Breast epithelium (tissue), 3 donors: ENCODE measurements at regions not wholly inside any gene's neighbourhood (a gene's known extent, or its start where the extent isn't known, plus 50 kb on each side); places are given as distances from the start of the nearest gene placed in this dataset.

Experiments
- POLR2A ChIP-seq: fragments of 450-650 bp; IDR thresholded peaks from one replicate; pipeline ENCODE4 v1.6.1; 2016; ENCODE audit warnings: antibody characterized with exemption, mild to moderate bottlenecking, moderate library complexity
- TF ChIP-seq, protein P1 (sequence below), 3 donors: fragments of 450-650 bp; IDR thresholded peaks; one replicate each; pipeline ENCODE4 v1.5.1; 2016 to 2017; ENCODE audit warnings: antibody characterized with exemption in 3 of 3, mild to moderate bottlenecking in 3 of 3, moderate library complexity in 3 of 3

DNA sequence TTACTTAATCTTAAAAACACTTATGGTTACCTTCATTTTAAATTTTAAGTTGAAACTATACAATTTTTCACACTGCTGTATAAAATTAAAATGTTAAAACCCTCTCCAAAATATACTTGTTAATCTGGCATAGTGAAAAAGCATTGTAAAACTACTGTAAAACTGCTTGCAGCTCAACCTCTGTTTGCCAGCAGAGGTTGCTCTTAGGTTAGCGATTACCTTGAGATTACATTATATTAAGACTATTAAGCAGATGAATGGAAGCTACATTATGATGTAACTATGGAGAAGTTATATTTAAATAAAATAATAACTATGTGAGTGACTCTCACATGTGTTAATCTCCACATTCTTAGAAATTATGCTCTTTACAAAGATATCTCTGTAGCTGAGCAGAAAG, 143.6 kb upstream of the SLITRK3 start:
- TF ChIP-seq, protein P1, sequence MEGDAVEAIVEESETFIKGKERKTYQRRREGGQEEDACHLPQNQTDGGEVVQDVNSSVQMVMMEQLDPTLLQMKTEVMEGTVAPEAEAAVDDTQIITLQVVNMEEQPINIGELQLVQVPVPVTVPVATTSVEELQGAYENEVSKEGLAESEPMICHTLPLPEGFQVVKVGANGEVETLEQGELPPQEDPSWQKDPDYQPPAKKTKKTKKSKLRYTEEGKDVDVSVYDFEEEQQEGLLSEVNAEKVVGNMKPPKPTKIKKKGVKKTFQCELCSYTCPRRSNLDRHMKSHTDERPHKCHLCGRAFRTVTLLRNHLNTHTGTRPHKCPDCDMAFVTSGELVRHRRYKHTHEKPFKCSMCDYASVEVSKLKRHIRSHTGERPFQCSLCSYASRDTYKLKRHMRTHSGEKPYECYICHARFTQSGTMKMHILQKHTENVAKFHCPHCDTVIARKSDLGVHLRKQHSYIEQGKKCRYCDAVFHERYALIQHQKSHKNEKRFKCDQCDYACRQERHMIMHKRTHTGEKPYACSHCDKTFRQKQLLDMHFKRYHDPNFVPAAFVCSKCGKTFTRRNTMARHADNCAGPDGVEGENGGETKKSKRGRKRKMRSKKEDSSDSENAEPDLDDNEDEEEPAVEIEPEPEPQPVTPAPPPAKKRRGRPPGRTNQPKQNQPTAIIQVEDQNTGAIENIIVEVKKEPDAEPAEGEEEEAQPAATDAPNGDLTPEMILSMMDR (IDR thresholded peaks at IDR 0.05), result no peak
- TF ChIP-seq POLR2A, result no peak
